ENCODE measurements at regions not wholly inside any gene's neighbourhood (a gene's known extent, or its start where the extent isn't known, plus 50 kb on each side); places are given as distances from the start of the nearest gene placed in this dataset.
"Not testable (repeated sequence)": the region's sequence is repeated elsewhere in the genome, so short reads cannot be mapped to it uniquely, and the experiment has no call there.

- DNase-seq: no peak
- in situ Hi-C loops (cut with HindIII; ENCODE audit: low pct_ligation_motif_present, low pct_unique_long_range_greater_than_20kb, low sequenced_read_pairs): no loop called here
These were observed 50.4 kb downstream of the SHOC1 start for GRCh38 chr9:111744363-111744762.

GRCh38 chr9:111743275-111743674, 51.5 kb downstream of the SHOC1 start:
- DNase-seq: peak; percentile 85
- in situ Hi-C loops (cut with HindIII; ENCODE audit: low pct_ligation_motif_present, low pct_unique_long_range_greater_than_20kb, low sequenced_read_pairs): no loop called here

- DNase-seq: no peak
- in situ Hi-C loops (cut with HindIII; ENCODE audit: low pct_ligation_motif_present, low pct_unique_long_range_greater_than_20kb, low sequenced_read_pairs): no loop called here
These were observed 54.0 kb downstream of the SHOC1 start for GRCh38 chr9:111740739-111741138.

DNA sequence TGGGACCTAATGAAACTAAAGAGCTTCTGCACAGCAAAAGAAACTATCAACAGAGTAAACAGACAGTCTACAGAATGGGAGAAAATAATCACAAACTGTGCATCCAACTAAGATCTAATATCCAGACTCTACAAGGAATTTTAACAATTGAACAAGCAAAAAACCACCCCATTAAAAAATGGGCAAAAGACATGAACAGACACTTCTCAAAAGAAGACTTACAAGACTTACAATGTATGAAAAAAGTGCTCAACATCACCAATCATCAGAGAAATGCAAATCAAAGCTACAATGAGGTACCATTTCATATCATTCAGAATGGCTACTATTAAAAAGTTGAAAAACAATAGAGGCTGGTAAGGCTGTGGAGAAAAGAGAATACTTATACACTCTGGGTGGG, 58.0 kb downstream of the SHOC1 start:
- DNase-seq: no peak
- in situ Hi-C loops (cut with HindIII; ENCODE audit: low pct_ligation_motif_present, low pct_unique_long_range_greater_than_20kb, low sequenced_read_pairs): no loop called here

DNA sequence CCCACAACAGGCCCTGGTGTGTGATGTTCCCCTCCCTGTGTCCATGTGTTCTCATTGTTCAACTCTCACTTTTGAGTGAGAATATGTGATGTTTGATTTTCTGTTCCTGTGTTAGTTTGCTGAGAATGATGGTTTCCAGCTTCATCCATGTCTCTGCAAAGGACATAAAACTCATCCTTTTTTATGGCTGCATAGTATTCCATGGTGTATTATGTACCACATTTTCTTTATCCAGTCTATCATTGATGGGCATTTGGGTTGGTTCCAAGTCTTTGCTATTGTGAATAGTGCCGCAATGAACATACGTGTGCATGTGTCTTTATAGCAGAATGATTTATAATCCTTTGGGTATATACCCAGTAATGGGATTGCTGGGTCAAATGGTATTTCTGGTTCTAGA, 59.4 kb downstream of the SHOC1 start:
- DNase-seq; in situ Hi-C loops (cut with HindIII; ENCODE audit: low pct_ligation_motif_present, low pct_unique_long_range_greater_than_20kb, low sequenced_read_pairs): not testable (repeated sequence)

GRCh38 chr9:111731928-111732327, 62.8 kb downstream of the SHOC1 start:
- no peak for DNase-seq
- in situ Hi-C loops (cut with HindIII; ENCODE audit: low pct_ligation_motif_present, low pct_unique_long_range_greater_than_20kb, low sequenced_read_pairs): no loop called here

GRCh38 chr9:111730937-111731567, 63.7 kb downstream of the SHOC1 start:
- in situ Hi-C loops (cut with HindIII; ENCODE audit: low pct_ligation_motif_present, low pct_unique_long_range_greater_than_20kb, low sequenced_read_pairs): no loop called here
- DNase-seq: no peak

- in situ Hi-C loops (cut with HindIII; ENCODE audit: low pct_ligation_motif_present, low pct_unique_long_range_greater_than_20kb, low sequenced_read_pairs): no loop called here
- peak; percentile 71 for DNase-seq
These were observed 65.9 kb downstream of the SHOC1 start for GRCh38 chr9:111728617-111729366.

- in situ Hi-C loops (cut with HindIII; ENCODE audit: low pct_ligation_motif_present, low pct_unique_long_range_greater_than_20kb, low sequenced_read_pairs): no loop called here
These were observed 66.6 kb downstream of the SHOC1 start for GRCh38 chr9:111728143-111728542.

DNA sequence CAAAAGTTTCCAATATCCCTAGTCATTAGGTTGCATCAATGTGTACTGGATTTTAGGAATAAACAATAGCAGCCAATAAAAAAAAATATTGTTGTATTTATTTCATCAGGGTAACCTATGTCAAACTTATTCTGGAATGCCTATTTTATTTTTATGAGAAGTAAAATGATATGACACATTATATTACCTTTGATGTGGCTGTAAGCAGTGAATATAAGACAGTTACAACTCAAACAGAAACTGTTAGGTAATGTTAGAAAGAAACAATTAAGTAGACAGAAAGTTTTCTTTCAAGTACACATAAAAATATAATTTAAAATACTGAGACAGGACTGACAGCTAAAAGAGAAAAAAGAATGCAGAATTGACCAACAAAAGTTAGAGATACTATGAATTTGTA, 65.5 kb downstream of the GNG10 start:
- in situ Hi-C loops (cut with HindIII; ENCODE audit: low pct_ligation_motif_present, low pct_unique_long_range_greater_than_20kb, low sequenced_read_pairs): no loop called here
- no peak for DNase-seq

More at GRCh38 chr9:111728143-111728542, 66.6 kb downstream of the SHOC1 start:
- peak; percentile 11 for DNase-seq

GRCh38 chr9:111720174-111720573, 58.8 kb downstream of the GNG10 start:
- DNase-seq: no peak
- in situ Hi-C loops (cut with HindIII; ENCODE audit: low pct_ligation_motif_present, low pct_unique_long_range_greater_than_20kb, low sequenced_read_pairs): no loop called here

All from ACHN (cell line).